ENCODE measurements at regions not wholly inside any gene's neighbourhood (a gene's known extent, or its start where the extent isn't known, plus 50 kb on each side); places are given as distances from the start of the nearest gene placed in this dataset.
"Not testable (repeated sequence)": the region's sequence is repeated elsewhere in the genome, so short reads cannot be mapped to it uniquely, and the experiment has no call there.

DNA sequence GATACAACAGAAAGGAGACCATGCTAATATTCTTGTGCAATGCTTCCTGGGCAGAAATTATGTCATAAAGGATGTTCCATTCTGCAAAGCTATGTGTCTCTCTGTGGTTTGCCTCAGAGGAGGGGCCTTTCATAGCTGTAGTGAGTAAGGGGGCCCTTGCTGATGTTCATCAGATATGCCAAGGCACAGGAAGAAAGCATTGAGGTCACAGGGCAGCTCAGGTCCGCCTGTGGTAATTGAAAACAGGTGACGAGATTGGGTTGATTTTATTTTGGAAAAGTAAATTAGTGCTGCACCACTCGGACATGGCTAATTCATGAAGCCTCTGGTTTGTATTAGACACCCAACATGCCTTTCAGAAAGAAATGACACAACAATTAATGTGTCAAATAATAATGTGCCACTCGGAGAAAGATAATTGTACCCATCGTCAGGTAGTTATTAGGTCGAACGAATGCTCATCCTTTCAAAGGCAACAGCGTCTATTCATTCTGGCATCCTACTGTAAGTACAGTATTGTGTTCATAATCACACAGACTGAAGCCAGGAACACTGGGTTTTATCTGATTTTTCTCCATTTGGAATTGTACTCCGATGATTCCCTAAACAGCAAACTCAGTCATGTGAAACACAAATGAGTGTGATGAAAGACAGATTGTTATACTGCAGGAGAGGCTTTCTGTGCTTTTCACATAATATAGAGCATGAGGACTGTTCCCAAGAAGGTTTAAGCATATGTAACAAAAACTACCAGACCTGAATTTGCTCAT, 421.6 kb upstream of the KLF12 start:
- no peak for DNase-seq

GRCh38 chr13:74555276-74555625, 421.0 kb upstream of the KLF12 start:
- no peak for DNase-seq

GRCh38 chr13:74554569-74555275, 420.5 kb upstream of the KLF12 start:
- no peak for DNase-seq

GRCh38 chr13:74550039-74550438, 415.8 kb upstream of the KLF12 start:
- no peak for DNase-seq

- not testable (repeated sequence) for DNase-seq
Measured at GRCh38 chr13:74536649-74537048, 402.4 kb upstream of the KLF12 start.

- no peak for DNase-seq
Measured at GRCh38 chr13:74533226-74533625, 399.0 kb upstream of the KLF12 start.

DNA sequence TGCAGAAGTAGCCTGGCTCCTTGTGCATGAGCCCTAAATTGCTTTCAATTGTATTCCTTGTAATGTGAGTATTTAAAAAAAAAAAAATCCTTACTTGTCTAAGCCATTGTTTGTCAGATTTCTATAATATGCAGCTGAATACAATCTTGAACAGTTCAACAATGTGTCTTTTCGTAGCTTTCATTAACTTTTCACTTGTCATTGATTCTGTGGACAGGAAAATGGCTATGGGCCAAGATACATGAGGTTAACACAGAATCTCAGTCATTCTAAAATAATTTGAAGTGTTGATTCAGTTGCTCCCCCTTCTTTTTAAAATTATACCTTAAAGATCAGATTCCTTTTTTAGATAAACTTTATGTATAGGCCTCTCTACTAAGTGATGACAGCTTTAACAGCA, 395.8 kb upstream of the KLF12 start:
- no peak for DNase-seq

DNA sequence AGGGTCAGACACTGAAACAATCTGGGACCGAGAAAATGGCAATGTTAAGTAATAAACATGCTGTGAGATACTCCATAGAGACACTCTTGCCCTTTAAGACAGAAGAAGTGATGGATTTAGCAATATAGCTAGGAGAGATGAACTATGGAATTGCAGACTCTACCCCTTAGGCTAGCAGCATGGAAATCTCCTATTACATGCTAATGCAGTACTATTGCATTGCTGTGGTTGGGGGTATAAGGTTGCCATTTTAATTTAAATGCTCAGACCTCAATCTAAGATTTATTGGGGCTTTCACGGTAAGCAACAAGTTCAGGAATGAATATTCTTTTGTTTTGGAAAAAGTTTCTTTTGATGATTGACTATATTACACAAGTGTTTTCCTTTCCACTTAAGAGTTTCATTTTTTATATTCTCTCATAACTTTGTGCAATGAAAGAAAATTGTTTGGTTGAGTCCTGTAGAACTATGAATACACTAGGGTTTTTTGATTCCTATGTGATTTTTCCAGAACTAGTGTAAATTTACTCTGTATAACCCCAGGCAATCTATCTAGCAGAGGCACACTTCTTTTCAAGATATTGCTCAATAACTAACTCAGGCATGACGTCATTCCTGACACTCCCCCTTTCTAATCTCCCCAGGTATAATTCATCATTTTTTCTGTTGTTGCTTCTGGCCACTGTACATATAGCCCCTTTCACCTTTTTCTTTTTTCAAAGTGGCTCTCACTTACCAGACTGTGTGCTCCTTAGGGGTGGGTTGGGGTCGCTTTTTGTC, 394.7 kb upstream of the KLF12 start:
- no peak for DNase-seq

DNA sequence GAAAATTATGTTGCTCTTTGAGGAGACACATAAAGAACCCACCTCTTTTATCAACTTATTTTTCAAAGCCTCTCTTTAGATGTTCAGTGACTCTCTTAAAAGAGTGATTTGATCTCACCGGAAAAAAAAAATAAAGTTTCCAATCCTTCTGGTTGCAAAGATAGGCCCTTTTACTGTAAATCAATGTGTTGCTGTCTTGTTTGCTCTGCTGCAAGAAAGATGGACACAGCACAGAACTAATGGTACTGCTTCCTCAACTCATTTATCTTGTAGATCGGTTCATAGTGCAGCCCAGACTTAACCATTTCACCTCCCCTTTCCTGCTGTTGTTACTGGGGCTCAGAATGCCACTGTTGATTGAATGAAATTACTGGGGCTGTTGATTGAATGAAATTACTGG, 388.9 kb upstream of the KLF12 start:
- DNase-seq: no peak

- DNase-seq: no peak
Measured at GRCh38 chr13:74511523-74511922, 377.3 kb upstream of the KLF12 start.

DNA sequence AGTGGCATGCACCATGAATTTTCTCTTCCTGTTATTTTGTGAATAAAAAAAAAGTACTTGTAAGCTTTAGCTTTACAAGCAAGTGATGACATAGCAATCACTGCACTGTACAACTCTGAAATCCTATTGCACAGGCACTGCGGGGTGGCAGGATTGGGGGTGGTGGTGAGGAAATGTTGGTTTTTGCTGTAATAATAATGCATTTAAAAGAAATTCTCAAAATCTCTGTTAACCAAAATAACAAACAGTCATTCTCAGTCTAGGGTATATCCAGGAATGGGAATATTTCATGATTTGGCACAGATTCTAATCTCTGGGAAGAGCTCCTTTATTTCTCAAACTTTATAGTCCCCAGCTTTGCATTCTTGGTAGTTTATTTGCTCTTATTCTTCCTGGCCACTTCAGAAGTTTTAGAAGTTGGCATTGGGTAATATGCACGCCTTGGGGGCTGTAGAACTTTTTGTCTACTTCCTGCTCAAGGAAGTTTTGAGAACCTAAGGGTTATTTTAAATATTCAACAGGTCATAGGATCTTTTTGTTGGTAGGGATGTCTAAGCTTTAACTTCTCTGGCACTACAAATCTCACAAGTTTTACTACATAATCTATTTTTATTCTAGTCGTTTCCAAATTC, 353.0 kb upstream of the KLF12 start:
- no peak for DNase-seq

GRCh38 chr13:74485757-74486156, 351.6 kb upstream of the KLF12 start:
- no peak for DNase-seq

GRCh38 chr13:74479124-74479523, 344.9 kb upstream of the KLF12 start:
- no peak for DNase-seq

- DNase-seq: no peak
Measured at GRCh38 chr13:74476788-74477187, 342.6 kb upstream of the KLF12 start.

GRCh38 chr13:74476365-74476764, 342.2 kb upstream of the KLF12 start:
- DNase-seq: no peak

- DNase-seq: no peak
Measured at GRCh38 chr13:74466864-74467263, 332.7 kb upstream of the KLF12 start.

GRCh38 chr13:74466020-74466419, 331.8 kb upstream of the KLF12 start:
- no peak for DNase-seq

- no peak for DNase-seq
Measured at GRCh38 chr13:74465271-74465670, 331.1 kb upstream of the KLF12 start.

DNA sequence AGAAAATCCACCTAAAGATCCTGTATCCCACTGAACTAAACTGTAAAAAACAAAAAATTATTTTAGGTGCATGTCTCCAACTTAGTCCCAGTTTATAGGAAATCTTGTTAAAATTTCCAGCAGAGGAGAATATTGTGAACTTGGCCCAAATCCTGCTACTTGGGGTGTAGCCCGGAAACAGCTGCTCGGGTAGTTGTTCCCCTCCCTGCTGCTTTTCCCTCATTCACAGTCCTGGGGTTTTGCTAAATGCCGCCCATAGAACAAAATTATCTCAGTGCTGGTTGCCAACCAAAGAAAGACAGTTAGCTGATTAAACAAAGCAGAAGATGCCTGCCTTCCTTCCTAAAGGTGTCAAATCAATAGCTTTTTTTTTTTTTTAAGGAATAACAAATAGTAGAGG, 330.5 kb upstream of the KLF12 start:
- no peak for DNase-seq

- no peak for DNase-seq
Measured at GRCh38 chr13:74461011-74461410, 326.8 kb upstream of the KLF12 start.

DNA sequence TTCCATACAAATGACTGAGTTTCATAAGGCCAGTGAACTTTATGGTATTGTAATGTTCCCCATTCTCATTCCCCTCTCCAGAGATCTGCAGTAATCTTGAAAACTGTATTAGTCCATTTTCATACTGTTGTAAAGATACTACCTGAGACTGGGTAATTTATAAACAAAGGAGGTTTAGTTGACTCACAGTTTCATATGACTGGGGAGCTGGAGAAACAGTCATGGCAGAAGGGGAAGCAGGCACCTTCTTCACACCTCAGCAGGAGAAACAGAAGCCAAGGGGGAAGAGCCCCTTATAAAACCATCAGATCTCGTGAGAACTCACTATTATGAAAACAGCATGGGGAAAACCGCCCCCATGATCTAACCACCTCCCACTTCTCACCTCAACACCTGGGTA, 318.7 kb upstream of the KLF12 start:
- DNase-seq: no peak

- DNase-seq: no peak
Measured at GRCh38 chr13:74452176-74452575, 318.0 kb upstream of the KLF12 start.

GRCh38 chr13:74450964-74451363, 316.8 kb upstream of the KLF12 start:
- no peak for DNase-seq

DNA sequence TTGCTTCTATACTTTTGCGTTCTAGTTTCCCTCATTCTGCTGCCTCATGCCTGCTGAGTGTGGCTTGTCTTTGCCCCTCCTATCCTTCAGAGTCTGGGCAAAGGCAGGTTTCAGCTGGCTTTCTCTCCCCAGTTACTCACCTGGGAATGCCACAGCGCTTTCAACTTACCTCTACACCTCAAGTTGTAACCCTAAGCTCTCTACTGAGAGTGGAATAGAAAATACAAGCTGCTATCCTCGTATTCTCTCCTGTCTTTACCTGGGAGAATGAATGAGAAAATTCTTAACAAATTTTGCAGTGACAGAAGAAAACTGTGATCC, 316.3 kb upstream of the KLF12 start:
- no peak for DNase-seq

Measured in stimulated activated CD8-positive, alpha-beta memory T cell treated with anti-CD3 and anti-CD28 coated beads, Interleukin-4, amount 100 ng/mL, for 48 hours (primary cell).